DMS 273 treated with DMSO at 0.1 percent for 48 hours (cell line): ENCODE measurements at regions not wholly inside any gene's neighbourhood (a gene's known extent, or its start where the extent isn't known, plus 50 kb on each side); places are given as distances from the start of the nearest gene placed in this dataset.
"Not testable (repeated sequence)": the region's sequence is repeated elsewhere in the genome, so short reads cannot be mapped to it uniquely, and the experiment has no call there.

Experiments used
- DNase-seq: peaks from one replicate; lab custom pipeline; 2025; lab: John Stamatoyannopoulos, UW

DNA sequence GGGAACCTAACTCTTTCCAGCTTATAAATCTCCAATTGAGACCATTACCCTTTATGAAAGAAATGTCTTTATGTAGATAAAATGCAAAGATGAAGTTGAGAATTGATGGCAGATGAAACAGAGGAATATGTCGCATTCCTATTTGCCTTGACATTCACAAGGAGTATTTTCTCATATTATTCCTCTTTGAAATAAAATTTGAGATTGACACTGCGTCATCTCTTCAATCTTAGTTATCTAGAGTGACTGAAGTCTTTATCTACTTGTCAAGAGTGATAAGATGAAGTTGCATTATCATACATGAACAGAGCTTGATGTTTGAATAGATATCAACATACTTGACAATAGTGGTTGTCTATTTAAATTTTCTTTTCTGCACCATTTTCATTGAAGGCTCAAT is 574.4 kb upstream of the SOX9 start:
- DNase-seq: no peak

DNA sequence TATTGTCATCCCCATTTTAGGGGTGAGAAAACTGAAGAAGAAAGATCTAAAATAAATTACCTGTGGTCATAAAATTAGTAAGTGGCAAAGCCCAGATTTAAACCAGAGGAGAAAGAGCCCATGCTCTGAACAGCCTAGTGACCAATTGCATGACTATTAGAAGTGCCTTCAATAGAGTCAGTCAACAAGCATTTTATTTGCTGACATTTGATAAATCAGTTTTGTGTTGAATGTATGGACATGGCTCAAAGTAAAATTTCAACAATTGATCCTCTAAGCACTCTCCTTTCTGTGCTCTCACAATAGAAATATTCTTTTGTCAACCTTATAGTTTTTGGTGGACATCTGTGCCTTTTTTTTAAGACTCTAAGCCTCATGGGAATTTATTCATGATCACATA is 572.9 kb upstream of the SOX9 start:
- no peak for DNase-seq

DNA sequence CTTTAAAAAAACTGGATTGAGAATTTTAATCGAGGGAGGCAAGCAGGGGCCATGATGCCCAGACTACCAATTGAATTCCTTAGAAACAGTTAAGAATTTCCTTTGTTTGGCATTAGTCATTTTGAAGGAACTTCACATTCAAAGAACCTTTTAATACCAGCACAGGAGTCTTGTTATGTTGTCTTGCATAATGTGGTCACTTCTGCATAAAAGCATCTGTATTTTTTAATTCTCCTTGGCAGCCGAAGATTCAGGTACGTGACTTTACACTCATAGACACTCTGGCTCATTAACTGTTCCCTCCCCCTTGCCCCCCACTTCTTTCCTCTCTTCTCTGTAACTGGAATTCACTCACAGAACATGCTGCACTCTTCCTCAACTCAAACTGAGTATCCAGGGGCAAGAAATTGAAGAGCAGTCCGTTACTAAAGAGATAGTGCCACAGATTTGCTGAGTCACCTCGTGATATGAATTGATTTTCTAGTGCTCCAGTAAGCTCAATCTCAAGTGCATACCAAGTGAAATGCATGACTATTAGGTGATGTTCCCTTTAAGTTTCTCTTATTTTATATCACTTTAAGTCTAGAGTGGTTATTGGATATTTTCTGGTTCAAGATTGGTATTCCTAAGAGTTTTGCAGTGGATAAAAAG is 572.2 kb upstream of the SOX9 start:
- no peak for DNase-seq

DNA sequence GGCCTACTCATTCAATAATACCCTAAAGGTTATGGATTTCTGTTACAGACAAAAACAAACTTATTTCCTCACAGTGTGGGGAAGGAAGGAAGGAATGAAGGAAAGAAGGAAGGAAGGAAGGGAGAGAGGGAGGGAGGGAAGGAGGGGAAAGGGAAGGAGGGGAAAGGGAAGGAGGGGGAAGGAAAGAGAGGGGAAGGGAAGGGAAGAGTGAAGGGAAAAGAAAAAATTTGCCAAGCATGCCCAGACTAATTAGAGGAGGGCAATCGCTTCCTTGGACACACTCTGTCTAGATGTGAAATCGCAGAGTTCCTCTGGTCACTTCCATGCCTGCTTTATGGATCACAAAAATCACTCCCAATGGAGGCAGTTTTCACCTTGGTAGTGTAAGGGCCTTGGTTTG is 570.1 kb upstream of the SOX9 start:
- DNase-seq: no peak

DNA sequence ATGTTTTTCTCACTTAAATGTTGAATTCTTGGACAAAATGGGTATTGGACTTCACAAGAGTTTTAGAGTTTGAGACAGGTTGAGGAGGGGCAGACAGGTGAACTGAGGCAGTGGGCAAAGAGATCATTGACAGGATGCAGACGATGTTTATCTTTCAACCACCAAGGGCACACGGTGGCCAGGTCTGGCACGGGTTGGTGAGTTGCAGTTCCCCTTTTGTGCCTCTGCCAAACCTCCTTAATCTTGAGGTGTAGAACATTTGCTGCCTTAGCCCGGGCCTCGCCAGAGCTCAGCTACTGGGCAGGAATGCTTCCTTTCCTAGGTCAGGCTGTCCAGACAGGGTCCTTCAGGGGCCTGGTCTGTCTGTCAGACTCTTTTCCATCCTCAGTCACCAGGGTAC is 567.4 kb upstream of the SOX9 start:
- no peak for DNase-seq

DNA sequence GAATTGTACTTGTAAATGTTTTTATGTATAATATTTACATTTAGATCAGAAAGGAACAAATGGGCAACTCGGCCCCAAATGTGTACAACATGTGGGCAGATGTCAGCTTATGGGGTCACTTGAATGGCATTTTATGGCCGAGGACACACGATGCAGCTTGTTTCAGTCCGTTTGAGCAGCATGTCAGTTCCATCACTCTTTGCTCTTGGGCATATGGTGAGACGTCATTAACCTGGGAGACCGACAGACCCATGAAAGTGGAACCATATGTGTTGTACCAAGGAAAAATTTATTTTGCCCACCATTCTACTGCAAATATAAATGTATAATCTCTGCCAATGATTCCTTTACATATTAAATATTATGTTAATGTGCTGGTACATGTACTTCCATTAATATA is 561.9 kb upstream of the SOX9 start:
- peak; percentile 66 for DNase-seq

DNA sequence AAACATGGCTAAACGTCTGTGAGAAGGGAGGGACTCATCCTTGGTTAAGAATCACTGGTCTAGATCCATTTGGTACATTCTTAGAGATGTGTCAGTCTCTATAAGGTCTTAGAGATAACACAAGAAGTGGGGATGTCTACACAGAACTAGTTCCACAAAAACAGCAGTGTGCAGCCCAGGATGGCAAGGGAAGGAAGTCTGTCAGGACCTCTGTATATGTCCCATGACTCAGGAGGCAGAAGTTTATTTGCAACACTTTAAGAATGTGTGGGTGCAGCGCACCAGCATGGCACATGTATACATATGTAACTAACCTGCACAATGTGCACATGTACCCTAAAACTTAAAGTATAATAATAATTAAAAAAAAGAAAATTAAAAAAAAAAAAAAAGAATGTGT is 548.5 kb upstream of the SOX9 start:
- DNase-seq: no peak

DNA sequence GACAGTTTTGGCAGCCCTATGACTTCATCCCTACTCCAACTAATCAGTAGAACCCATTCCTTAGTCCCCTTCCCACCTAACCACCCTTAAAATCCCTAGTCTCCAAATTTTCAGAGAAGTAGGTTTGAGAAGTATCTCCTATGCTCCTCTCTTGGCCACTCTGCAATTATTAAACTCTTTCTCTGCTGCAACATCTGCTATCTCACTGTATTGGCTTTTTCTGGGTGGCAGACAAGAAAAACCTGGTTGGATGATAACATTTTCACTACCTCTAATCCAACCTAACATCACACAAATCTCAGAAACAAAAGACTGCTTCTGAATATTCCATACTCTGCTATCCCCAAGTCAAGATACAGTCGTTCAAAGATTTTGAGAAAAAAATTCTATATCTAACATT is 542.4 kb upstream of the SOX9 start:
- DNase-seq: no peak

DNA sequence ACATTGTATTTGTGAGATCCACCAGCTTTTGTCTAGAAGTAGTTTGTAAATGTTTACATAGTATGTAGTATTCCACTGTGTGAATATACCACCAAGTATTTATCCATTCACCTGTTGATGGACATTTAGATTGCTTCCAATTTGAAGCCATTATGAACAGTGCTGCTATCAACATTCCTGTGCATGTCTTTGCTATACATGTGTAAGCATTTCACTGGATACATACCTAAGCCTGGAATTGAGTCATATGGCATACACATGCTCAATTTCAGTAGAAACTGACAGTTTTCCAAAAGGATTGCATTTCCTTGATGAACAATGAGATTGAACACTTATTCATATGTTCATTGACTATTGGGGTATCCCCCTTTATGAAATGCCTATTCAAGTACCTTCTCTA is 540.6 kb upstream of the SOX9 start:
- DNase-seq: no peak

DNA sequence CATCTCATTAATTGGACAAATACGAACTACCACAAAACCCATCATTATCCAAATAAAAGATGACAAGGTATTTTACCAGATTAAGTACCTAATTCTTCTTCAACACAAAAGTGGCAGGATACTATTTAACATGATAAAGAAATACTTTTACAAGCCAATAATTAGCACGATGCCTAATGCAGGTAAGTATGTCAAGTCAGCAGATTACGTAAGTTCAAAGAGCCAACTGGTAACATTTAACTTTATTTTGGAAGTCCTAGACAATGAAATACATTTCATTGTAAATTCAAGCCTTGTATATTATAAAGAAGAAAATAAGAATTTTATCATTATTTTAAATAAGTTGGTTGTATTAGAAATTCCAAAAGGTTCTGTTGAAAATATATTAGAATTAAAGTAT is 535.3 kb upstream of the SOX9 start:
- no peak for DNase-seq

DNA sequence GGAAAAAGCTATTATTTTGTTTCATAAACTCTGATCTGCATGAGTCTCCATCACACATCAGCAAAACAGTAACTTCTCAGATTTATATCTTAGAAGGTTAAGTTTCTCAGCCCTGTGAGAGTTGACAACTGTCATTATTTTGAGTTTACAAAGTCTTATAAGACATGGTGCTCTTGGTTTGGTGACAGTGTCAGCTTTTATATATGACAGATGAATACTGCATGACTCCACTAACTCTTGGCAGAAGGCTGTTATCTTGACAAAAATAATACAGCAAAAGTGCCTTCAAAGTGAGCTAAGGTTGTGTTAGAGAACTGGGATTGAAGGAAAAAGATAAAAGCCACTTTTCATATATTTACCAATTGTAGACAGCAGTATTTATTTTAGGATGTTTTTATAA is 528.4 kb upstream of the SOX9 start:
- DNase-seq: no peak

DNA sequence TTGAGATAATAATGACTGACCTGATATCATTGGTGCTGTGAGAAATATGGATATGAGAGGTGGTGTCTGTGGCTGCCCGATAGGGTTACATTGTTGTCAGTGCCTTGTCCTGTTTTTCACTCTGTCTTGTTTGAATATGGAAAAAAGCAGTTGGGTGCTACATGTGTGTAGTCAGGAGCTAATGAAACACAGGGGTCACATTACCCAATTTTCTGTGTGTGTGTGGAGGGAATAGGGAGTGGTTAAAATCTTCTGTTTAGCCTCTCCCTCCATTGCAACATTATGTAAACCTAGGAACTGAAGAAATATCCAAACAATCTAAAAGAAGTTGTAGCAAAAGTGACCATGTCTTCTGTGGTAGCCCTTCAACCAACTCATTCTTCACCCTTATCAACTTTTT is 527.7 kb upstream of the SOX9 start:
- no peak for DNase-seq

DNA sequence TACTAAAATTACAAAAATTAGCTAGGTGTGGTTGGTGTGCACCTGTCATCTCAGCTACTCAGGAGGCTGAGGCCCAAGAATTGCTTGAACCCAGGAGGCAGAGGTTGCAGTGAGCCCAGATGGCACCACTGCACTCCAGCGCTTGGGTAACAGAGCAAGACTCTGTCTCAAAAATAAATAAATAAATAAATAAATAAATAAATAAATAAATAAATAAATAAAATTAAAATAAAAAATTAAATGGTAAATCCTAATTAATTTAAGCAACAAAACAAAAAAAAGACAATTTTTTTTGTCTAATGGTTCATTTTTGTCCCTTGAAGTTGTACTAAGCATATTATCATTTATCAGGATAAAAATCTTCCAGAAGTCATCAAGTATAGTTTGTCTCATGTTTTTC is 521.2 kb upstream of the SOX9 start:
- not testable (repeated sequence) for DNase-seq

DNA sequence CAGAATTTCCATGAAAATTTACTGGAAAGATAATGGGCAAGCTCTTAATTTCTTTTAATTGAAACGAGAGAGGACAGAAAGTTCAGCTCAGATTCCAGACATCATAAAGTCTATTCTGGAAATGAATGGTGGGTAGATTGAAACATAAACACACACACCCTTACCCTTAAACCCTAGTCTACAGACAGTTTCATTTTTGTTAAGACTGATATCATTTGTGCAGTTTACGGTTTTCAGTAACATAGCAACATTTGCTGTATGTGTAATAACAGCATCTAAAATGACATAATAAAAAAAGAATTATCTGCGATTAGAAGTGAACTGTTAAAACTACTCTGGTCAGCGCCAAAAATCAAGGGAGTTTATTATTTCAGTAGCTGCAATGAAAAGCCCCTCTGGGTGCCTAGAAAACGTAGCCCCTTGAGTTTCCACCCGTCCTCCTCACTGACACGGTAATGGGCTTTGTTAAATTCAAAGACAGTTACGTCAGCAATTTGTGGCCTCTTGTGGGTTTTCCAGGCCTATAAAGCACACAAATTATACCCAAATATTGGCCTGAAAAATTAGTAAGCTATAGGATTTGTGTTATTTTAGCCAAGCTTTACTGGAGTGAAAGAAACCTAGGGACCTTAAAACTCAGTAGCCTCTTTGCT is 520.6 kb upstream of the SOX9 start:
- DNase-seq: no peak

DNA sequence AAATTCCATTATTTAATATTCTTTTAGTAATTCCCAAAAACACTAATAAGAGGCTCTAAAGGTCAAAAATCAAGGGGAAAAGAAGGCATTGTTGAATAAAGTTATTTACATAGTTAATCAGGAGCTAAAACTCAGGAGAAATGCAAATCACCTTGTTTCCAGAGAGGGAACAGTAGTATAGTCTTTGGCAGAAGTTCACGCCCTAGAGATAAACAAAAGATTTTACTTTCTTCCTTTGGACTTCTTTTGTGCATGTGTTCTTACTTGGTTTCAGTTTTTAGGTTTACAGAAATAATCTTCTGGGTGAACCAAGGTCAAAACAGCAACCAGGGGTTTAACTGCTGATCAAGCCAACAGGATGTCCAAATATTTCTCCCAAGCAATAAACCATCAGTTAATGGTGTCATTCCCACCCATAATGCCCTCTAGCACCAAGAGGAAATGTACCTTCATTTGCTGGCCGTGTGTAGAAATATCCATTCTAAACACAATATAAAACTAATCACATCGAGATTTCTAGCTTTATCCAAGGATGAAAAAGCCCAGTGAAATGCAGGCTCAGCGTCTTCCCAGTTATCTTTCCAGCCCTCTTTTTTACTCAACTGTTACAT is 518.8 kb upstream of the SOX9 start:
- DNase-seq: no peak

DNA sequence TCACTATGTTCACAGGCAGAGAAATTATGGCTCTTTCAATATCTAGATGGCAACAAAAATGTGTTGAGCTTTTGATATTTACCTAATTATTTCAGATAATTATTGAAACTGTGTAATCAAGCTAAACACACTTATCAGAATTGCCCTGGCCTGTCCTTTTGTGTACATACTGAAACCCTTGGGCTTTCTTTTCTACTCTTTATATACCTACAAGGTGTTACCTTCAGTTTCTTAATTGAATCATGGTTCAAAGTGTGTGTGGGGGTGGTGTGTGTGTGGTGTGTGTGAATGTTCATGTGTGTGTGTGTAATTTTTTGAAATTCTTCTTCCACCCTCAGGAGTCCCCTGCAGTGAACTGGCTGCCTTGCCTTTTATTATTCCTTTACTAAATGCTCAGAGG is 506.8 kb upstream of the SOX9 start:
- no peak for DNase-seq

DNA sequence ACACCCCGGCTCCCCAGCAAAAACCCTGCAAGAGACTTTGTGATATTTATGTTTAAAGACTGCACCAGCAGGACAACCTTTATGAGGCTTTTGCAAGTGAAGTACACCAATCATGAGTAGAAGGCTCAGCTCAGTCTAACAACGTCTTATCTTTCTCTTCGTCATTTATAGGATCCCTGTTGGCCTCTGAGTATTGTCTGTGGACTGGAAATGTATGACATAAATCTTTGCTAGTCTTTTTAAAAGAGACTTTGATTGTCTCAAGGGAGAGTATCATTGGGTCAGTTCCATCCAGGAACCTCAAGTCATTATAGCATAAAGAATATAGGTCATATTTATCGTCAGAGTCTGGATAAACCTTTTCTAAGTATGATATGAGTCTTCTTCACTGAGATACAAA is 505.0 kb upstream of the SOX9 start:
- DNase-seq: no peak

DNA sequence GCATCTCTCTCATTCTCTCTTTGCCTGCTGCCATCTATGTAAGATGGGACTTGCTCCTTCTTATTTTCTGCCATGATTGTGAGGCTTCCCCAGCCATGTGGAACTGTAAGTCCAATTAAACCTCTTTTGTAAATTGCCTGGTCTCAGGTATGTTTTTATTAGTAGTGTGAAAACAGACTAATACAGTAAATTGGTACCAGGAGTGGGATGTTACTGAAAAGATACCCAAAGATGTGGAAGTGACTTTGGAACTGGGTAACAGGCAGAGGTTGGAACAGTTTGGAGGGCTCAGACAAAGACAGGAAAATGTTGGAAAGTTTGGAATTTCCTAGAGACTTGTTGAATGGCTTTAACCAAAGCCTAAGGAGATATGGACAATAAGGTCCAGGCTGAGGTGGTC is 503.1 kb upstream of the SOX9 start:
- not testable (repeated sequence) for DNase-seq

DNA sequence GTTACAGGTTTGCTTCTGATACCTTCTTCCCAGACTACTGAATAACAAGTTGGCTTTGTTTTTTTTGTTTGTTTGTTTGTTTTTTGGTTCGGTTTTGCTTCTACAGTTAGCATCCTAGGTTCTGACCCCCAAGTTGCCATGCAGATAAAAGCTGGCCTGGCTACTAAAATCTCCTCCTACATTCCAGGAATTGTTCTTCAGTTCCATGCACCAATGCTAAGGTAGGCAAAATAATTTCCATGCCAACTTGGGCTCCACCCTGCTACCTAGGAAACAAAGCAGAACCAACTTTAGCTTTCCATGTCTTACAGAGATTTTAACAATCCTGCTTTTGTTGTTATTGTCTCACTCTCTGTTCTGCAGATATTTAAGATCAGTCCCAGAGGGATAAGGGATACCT is 495.5 kb upstream of the SOX9 start:
- DNase-seq: no peak

DNA sequence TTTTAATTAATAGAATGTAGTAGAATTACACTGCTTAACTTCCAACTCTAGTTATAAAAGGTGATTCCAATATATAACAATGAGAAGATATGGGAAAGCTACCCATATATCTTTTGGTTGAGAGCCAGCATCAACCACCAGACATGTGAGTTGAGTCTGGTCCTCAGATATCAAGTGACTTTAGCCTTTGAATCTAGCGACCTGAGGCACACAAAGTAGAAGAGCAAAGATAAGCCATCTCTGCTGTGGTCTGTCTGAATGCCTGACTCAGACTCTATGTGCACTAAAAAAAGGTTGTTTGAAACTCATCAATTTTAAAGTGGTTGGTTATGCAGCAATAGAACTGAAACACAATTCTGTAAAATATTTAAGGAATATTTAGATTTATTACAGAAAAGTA is 492.5 kb upstream of the SOX9 start:
- no peak for DNase-seq

DNA sequence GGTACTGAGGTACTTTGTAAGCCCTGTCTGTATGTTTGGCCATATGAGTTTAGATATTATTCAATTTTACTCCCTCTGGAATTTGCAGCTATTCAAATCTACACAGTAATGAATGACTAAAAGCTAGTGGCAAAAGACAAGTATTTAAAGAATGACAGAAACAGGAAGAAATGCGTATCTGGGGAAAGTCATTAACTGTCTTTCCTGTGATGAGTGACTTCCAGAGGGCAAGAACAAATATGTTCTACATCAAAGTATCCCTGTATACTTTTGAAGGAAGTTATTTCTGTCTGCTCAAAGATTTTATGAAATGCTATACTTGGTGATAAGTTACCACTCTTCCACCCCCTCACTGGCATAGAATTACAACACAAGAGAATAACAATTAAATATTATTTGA is 489.3 kb upstream of the SOX9 start:
- no peak for DNase-seq

DNA sequence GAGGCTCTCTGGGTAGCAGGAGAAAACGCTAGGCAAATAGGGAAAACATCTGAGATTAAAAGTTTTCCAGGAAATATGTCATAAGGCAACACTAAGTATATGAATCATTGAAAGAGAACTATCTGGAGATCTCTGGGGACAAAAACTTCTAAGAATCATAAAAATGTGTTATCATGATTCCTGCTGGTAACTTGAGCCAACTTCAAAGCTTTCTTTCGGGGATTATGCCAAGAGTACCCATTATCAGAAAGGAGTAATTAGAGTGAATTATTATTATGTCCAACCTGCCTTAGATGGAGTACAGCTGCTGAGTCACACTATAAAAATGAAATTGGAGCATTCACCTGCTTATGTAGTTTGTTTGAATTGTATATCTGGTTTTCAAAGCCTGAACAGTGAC is 488.5 kb upstream of the SOX9 start:
- DNase-seq: peak; percentile 47

DNA sequence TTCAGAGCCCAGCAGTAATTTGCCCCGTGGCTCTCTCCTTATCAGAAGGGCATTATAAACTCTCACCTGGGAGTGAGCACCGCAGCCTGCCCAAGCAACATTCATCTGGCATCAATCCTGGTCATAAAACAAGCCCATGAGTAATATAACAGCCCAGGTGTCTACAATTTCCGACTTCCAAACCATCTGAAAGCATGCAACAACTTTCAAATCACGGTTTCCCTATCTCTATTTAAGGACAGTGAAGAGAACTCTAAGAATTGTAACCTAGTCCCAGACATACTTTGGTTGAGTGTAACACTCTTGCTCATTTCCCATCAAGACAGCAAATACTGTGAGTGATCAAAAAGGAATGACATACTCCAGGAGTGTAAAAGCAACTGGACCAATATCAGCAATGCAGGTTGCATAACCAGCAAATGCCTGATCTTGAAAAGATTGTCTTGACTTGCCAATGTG is 487.4 kb upstream of the SOX9 start:
- DNase-seq: no peak

DNA sequence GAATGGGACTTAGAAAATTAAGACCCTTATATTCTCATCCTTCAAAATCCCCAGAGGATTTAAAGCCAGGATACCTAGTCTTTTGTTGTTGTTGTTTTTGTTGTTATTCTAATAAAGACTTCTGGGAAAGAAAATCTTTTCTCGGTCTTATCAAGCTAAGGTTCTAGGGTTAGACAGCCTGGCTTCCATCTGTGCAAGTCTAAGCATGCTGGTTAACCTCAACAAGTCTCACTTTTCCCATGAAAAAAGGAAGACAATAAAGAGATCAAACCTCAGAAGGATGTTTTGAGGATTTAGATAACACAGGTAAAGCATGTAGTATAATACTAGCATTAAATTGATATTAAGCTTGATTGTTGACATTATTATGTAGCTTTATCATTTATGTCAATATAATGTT is 486.4 kb upstream of the SOX9 start:
- no peak for DNase-seq
